Right cardiac atrium (tissue), 5 donors: ENCODE measurements at regions not wholly inside any gene's neighbourhood (a gene's known extent, or its start where the extent isn't known, plus 50 kb on each side); places are given as distances from the start of the nearest gene placed in this dataset.

Experiments
- ATAC-seq, 2 donors: fragments of 200-7000 bp; cut with Tn5 transposase; one replicate each; pipeline versions ENCODE4 v1.8.0 to v1.9.1; 2020; ENCODE audit warnings: moderate library complexity in 2 of 2, mild to moderate bottlenecking in 1 of 2
- DNase-seq, 3 donors: peaks; one replicate each; pipeline ENCODE4 v3.0.0-alpha.2; 2020
- H3K27ac ChIP-seq: one replicate; pipeline ENCODE4 v1.5.1; 2013; ENCODE audit warnings: mild to moderate bottlenecking, low read length, control low read depth, moderate library complexity
- H3K27me3 ChIP-seq: one replicate; pipeline ENCODE4 v1.6.1; 2013; ENCODE audit not compliant: control insufficient read depth, insufficient read depth
- H3K4me1 ChIP-seq: one replicate; pipeline ENCODE4 v1.6.1; 2013; ENCODE audit warnings: low read length; ENCODE audit not compliant: control insufficient read depth, insufficient read depth
- H3K4me3 ChIP-seq: one replicate; pipeline ENCODE4 v1.5.1; 2013; ENCODE audit warnings: low read length, control low read depth
- H3K9me3 ChIP-seq: one replicate; pipeline ENCODE4 v1.6.1; 2013; ENCODE audit warnings: low read length; ENCODE audit not compliant: control insufficient read depth
- WGBS: extraction: QIAGEN DNeasy Blood & Tissue Kit; methylation state at CpG from one replicate; pipeline ENCODE4 v1.1.7; 2013; 5-methylcytosine and 5-hydroxymethylcytosine counted together
- intact Hi-C, 4 donors: fragments of 100-400 bp; cut with DNase I; formaldehyde crosslinking; loops; one replicate each; pipeline versions ENCODE4 v1.11.0 to v1.14.0; 2022 to 2023
- donor health status: healthy with polysubstance abuse.
- donor health status: DM: no; HTN: yes; CAD: no.
- donor health status: DM: no; HTN: no; CAD: no.
- donor health status: DM: no; HTN: yes; CAD: no; lungs with severe emphysema.
- donor health status: DM: yes; HTN: yes; CAD: no.

GRCh38 chr4:12304905-12305304, 876.2 kb upstream of the HS3ST1 start:
- ATAC-seq (no peak), DNase-seq (no peak)
- Histone ChIP-seq H3K27ac (no peak overlapping the region), H3K4me3 (no peak overlapping the region), H3K4me1 (no peaks in the 10 kb centered on the region), H3K27me3 (no peaks in the 10 kb centered on the region), H3K9me3 (no peaks in the 10 kb centered on the region)
- intact Hi-C loops, result no loop called here
- WGBS, result 60% methylated on average over 3 of the region's 3 CpGs

- 87% methylated on average over 1 of the region's 1 CpG for WGBS
- Histone ChIP-seq H3K4me1 (no peaks in the 10 kb centered on the region), H3K4me3 (no peak overlapping the region), H3K27ac (no peak overlapping the region), H3K27me3 (no peaks in the 10 kb centered on the region), H3K9me3 (no peaks in the 10 kb centered on the region)
- no peak for DNase-seq
- no peak for ATAC-seq
- intact Hi-C loops, result no loop called here
Measured at GRCh38 chr4:12296366-12296765, 867.7 kb upstream of the HS3ST1 start.

DNA sequence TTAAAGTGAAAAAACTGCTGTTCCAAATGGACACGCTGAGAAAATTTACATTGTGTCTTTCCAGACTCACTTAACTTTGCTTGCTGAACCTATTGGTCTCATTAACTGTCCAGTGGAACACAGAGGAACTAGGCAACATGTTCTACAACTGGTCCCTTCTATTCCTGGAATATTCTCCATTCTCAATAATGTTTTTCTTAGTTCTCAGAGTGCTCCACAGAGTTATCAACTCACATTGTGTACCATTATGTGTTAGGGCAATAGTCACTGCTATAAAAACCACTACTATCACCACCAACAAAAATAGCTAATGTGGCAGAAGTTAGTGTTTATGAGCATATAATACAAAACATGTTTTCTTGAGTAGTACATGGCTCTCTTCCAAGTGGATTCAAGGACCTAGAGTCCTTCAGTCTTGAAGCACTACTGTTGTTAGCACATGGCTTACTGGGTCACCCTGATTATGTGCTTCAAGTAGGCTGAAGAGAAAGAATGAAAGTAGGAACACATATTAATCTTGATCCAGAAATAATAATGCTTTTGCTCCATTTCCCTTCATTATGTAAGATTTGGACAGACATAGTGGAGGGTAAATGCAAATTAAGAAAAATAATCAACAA, 865.3 kb upstream of the HS3ST1 start:
- Histone ChIP-seq H3K27ac (no peak overlapping the region), H3K4me1 (no peaks in the 10 kb centered on the region), H3K9me3 (no peaks in the 10 kb centered on the region), H3K27me3 (no peaks in the 10 kb centered on the region), H3K4me3 (no peak overlapping the region)
- 95% methylated on average over 1 of the region's 1 CpG for WGBS
- no peak for ATAC-seq
- DNase-seq, result no peak
- intact Hi-C loops, result no loop called here

GRCh38 chr4:12286351-12286750, 857.7 kb upstream of the HS3ST1 start:
- DNase-seq (no peak), ATAC-seq (no peak)
- Histone ChIP-seq H3K9me3 (no peaks in the 10 kb centered on the region), H3K4me1 (no peaks in the 10 kb centered on the region), H3K4me3 (no peak overlapping the region), H3K27ac (no peak overlapping the region), H3K27me3 (no peaks in the 10 kb centered on the region)
- intact Hi-C loops, result no loop called here
- WGBS, result 95% methylated on average over 5 of the region's 5 CpGs

DNA sequence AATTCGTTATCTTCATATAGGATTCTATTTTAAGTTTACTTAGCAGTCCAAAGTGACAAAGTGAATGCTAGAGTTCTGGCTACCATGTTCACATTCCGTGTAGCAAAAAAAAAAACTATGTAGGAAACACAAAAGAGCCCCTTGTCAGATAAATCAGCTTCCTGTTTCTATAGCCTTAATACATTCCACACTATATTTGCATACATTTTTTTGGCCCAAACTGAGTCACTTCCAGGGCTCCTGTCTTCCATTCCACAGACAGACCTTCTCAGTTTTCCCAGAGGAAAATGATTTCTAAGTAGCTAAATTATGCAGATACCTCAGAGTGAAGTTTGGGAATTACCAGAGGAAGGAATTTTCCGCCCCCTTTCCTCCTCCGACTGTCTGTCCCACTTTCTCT, 841.9 kb upstream of the HS3ST1 start:
- 13% methylated on average over 4 of the region's 4 CpGs for WGBS
- ATAC-seq, result no peak

GRCh38 chr4:12265554-12265953, 836.9 kb upstream of the HS3ST1 start:
- WGBS, result 90% methylated on average over 2 of the region's 2 CpGs
- no peaks in the 10 kb centered on the region for H3K4me1 ChIP-seq
- intact Hi-C loops, result no loop called here
- no peak for DNase-seq
- H3K9me3 ChIP-seq, result no peaks in the 10 kb centered on the region
- no peak overlapping the region for H3K27ac ChIP-seq
- no peak overlapping the region for H3K4me3 ChIP-seq
- no peaks in the 10 kb centered on the region for H3K27me3 ChIP-seq
- ATAC-seq, result no peak

More for the DNA sequence above, 841.9 kb upstream of the HS3ST1 start:
- Histone ChIP-seq H3K27me3 (no peaks in the 10 kb centered on the region), H3K27ac (no peak overlapping the region), H3K4me3 (no peak overlapping the region), H3K4me1 (no peaks in the 10 kb centered on the region), H3K9me3 (no peaks in the 10 kb centered on the region)
- intact Hi-C loops, result no loop called here
- no peak for DNase-seq

DNA sequence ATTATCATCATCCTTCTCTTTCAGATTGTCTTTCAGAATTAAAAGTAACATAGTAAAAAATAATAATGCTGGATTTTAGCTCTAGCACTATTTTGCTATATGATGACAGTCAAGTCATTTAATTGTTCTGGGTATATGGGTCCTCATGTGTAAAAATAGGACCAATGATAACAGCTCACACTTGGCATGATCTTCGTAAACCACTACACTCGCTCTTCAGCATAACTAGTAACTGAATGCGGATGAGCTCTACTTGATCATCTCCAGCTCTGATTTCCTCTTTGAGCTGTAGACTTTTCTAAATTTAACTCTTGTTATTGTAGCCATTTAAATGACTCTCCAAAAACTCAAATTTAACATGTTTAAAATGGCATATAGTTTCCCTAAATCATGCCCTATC, 831.8 kb upstream of the HS3ST1 start:
- intact Hi-C loops, result no loop called here
- H3K4me1 ChIP-seq, result no peaks in the 10 kb centered on the region
- peak; percentile 40 to 43 for ATAC-seq
- WGBS, result 49% methylated on average over 3 of the region's 3 CpGs
- no peak for DNase-seq
- no peaks in the 10 kb centered on the region for H3K9me3 ChIP-seq
- H3K27ac ChIP-seq, result no peak overlapping the region
- no peak overlapping the region for H3K4me3 ChIP-seq
- no peaks in the 10 kb centered on the region for H3K27me3 ChIP-seq

- 22% methylated on average over 3 of the region's 3 CpGs for WGBS
- intact Hi-C loops, result no loop called here
Measured at GRCh38 chr4:12244973-12245372, 816.3 kb upstream of the HS3ST1 start.

DNA sequence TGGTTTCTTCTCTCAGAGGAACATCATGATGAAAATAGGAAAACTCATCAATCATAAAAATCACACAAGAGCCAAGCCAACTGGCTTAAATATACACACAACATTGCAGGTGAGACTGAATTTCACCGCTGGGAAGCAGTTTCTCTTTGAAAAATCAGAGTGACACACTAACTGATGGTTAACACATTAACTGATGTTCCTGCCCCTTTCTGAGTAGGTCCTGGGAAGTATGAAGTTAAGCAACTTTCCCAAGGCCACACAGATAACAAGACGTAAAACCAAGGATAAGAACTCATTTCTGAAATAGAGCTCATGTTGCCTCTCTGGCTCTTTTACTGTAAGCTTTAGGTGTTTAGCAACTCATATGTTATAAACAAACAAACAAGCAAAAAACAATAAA, 813.7 kb upstream of the HS3ST1 start:
- no peaks in the 10 kb centered on the region for H3K27me3 ChIP-seq
- DNase-seq (no peak), ATAC-seq (no peak)
- 70% methylated on average over 2 of the region's 2 CpGs for WGBS
- intact Hi-C loops, result no loop called here
- no peak overlapping the region for H3K27ac ChIP-seq
- peaks cover 1% of the 10 kb centered on the region for H3K4me1 ChIP-seq
- no peak overlapping the region for H3K4me3 ChIP-seq
- no peaks in the 10 kb centered on the region for H3K9me3 ChIP-seq

More at GRCh38 chr4:12244973-12245372, 816.3 kb upstream of the HS3ST1 start:
- no peak overlapping the region for H3K27ac ChIP-seq
- no peaks in the 10 kb centered on the region for H3K27me3 ChIP-seq
- DNase-seq (no peak), ATAC-seq (no peak)
- H3K4me1 ChIP-seq, result peaks cover 1% of the 10 kb centered on the region
- H3K9me3 ChIP-seq, result no peaks in the 10 kb centered on the region
- no peak overlapping the region for H3K4me3 ChIP-seq

DNA sequence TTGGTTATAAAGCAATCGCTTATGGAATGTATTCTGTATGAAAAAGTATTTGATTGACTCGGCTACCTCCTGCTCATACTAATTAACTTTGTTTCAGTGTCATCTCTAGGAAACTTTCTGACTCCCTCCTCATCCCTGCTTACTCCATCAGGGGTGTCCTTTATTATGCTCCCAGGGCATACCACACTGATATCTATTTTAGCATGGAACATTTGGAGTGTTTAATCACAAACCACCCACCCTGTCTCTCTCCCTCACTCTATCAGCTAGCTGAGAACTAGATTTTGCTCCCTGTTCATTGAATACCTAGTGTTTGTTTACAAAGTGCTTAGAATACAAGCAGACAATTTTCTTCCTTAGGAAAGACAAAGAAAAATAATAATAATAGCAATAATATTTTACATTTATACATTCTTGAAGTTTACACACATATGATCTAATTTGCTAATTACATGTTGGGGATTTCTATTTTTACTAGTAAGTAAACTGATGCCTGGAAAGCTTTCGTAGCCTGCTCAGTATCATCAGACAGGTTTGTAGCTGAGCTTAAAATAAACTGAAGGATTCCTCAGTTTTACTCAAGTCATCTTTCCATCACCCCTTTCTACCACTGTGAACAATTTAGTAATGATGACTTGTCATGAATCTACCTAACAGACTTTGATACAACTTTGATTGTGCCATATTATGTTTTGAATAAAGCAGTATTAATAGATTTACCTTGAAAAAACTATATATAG, 811.4 kb upstream of the HS3ST1 start:
- Histone ChIP-seq H3K27me3 (no peaks in the 10 kb centered on the region), H3K9me3 (no peaks in the 10 kb centered on the region), H3K4me3 (no peak overlapping the region), H3K27ac (no peak overlapping the region), H3K4me1 (peaks cover 1% of the 10 kb centered on the region)
- 41% methylated on average over 3 of the region's 3 CpGs for WGBS
- intact Hi-C loops, result no loop called here
- ATAC-seq (peak in 1 of 2 donors; percentile 72), DNase-seq (no peak)

GRCh38 chr4:12231098-12231497, 802.4 kb upstream of the HS3ST1 start:
- 62% methylated on average over 6 of the region's 6 CpGs for WGBS
- DNase-seq (no peak), ATAC-seq (no peak)
- Histone ChIP-seq H3K4me3 (no peak overlapping the region), H3K27me3 (no peaks in the 10 kb centered on the region), H3K27ac (no peak overlapping the region), H3K4me1 (no peaks in the 10 kb centered on the region), H3K9me3 (no peaks in the 10 kb centered on the region)
- intact Hi-C loops, result no loop called here
